Sigmoid colon (tissue), 6 donors: ENCODE measurements at regions not wholly inside any gene's neighbourhood (a gene's known extent, or its start where the extent isn't known, plus 50 kb on each side); places are given as distances from the start of the nearest gene placed in this dataset.

ENCODE experiments used
- DNase-seq: peaks from one replicate; pipeline ENCODE4 v3.0.0-alpha.2; 2019
- H3K27ac ChIP-seq, 4 donors: fragments of 200-600 bp; sonication (generic); one replicate each; pipeline ENCODE4 v1.5.1; 2016 to 2019; ENCODE audit warnings: mild to moderate bottlenecking in 1 of 4
- H3K27me3 ChIP-seq, 3 donors: fragments of 200-600 bp; sonication (generic); one replicate each; pipeline ENCODE4 v1.5.1; 2019; ENCODE audit warnings: mild to moderate bottlenecking in 1 of 3
- H3K36me3 ChIP-seq, 4 donors: fragments of 200-600 bp; sonication (generic); one replicate each; pipeline ENCODE4 v1.5.1; 2016 to 2019
- H3K4me1 ChIP-seq, 4 donors: fragments of 200-600 bp; sonication (generic); one replicate each; pipeline ENCODE4 v1.5.1; 2017 to 2019
- H3K4me3 ChIP-seq, 4 donors: fragments of 200-600 bp; sonication (generic); one replicate each; pipeline ENCODE4 v1.5.1; 2017 to 2019; ENCODE audit warnings: mild to moderate bottlenecking in 2 of 4, moderate library complexity in 1 of 4
- H3K9me3 ChIP-seq, 4 donors: fragments of 200-600 bp in 3 of 4; sonication (generic) in 3 of 4; one replicate each; pipeline versions ENCODE4 v1.5.1 to v1.6.1; 2013 to 2019
- EP300 ChIP-seq, 4 donors: sonication (generic); formaldehyde crosslinking; IDR thresholded peaks; one replicate each; pipeline ENCODE4 v1.6.1; 2017; ENCODE audit warnings: antibody characterized with exemption in 4 of 4
- POLR2A ChIP-seq, 2 donors: fragments of 450-650 bp; IDR thresholded peaks; one replicate each; pipeline ENCODE4 v1.6.1; 2016; ENCODE audit warnings: antibody characterized with exemption in 2 of 2, mild to moderate bottlenecking in 2 of 2, moderate library complexity in 2 of 2
- POLR2AphosphoS5 ChIP-seq, 4 donors: sonication (generic); formaldehyde crosslinking; IDR thresholded peaks; one replicate each; pipeline ENCODE4 v1.6.1; 2017; ENCODE audit warnings: antibody characterized with exemption in 4 of 4
- WGBS, 2 donors: extraction: QIAGEN DNeasy Blood & Tissue Kit; methylation state at CpG; one replicate each; pipeline ENCODE4 v1.1.7; 2013; 5-methylcytosine and 5-hydroxymethylcytosine counted together
- intact Hi-C: fragments of 100-400 bp; cut with DNase I; formaldehyde crosslinking; loops from one replicate; pipeline ENCODE4 v1.15.1; 2023
- TF ChIP-seq, protein P1 (sequence below), 4 experiments: fragments of 450-650 bp in 3 of 4; fragments of 200-600 bp in 1 of 4; IDR thresholded peaks; one replicate each; pipeline ENCODE4 v1.5.1; 2016 to 2019; ENCODE audit warnings: antibody characterized with exemption in 4 of 4, mild to moderate bottlenecking in 3 of 4, moderate library complexity in 2 of 4
- donor health status: healthy with polysubstance abuse.
- donor health status: healthy.

- Histone ChIP-seq H3K27ac (no peak overlapping the region), H3K27me3 (no peaks in the 10 kb centered on the region), H3K4me3 (no peak overlapping the region), H3K36me3 (no peaks in the 10 kb centered on the region), H3K4me1 (no peaks in the 10 kb centered on the region), H3K9me3 (no peaks in the 10 kb centered on the region)
- TF ChIP-seq POLR2AphosphoS5 (IDR thresholded peaks at IDR 0.05) (no peak), EP300 (IDR thresholded peaks at IDR 0.05) (no peak), POLR2A (IDR thresholded peaks at IDR 0.05) (no peak)
- TF ChIP-seq, protein P1, sequence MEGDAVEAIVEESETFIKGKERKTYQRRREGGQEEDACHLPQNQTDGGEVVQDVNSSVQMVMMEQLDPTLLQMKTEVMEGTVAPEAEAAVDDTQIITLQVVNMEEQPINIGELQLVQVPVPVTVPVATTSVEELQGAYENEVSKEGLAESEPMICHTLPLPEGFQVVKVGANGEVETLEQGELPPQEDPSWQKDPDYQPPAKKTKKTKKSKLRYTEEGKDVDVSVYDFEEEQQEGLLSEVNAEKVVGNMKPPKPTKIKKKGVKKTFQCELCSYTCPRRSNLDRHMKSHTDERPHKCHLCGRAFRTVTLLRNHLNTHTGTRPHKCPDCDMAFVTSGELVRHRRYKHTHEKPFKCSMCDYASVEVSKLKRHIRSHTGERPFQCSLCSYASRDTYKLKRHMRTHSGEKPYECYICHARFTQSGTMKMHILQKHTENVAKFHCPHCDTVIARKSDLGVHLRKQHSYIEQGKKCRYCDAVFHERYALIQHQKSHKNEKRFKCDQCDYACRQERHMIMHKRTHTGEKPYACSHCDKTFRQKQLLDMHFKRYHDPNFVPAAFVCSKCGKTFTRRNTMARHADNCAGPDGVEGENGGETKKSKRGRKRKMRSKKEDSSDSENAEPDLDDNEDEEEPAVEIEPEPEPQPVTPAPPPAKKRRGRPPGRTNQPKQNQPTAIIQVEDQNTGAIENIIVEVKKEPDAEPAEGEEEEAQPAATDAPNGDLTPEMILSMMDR (IDR thresholded peaks at IDR 0.05) = no peak
- intact Hi-C loops = no loop called here
- DNase-seq = no peak
- 67 to 80% methylated on average over 6 of the region's 6 CpGs for WGBS, 2 donors
Observed at GRCh38 chr2:163247156-163247846, 408.7 kb upstream of the KCNH7 start.

DNA sequence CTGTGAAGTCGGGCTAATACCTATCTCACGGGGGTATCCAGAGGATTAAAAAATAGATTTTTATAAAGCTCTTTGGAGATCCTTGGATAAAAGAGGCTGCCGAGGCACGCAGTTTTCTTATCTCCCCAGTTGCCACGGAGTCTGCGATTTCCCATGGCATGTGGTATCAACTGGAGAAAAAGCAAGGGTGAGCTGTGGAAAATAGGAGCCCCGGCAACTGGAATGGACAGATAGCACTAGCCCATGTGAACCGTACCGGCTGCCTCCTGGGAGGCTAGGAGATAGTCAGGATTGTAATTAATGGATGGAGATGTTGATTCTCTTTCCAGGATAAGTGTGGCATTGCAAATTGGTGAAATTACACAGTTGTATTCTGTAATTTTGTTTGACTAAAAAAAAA, 407.6 kb upstream of the KCNH7 start:
- TF ChIP-seq, protein P1 (IDR thresholded peaks at IDR 0.05) = no peak
- no peak for TF ChIP-seq EP300 (IDR thresholded peaks at IDR 0.05)
- TF ChIP-seq POLR2A (IDR thresholded peaks at IDR 0.05) = no peak
- TF ChIP-seq POLR2AphosphoS5 (IDR thresholded peaks at IDR 0.05) = no peak
- Histone ChIP-seq H3K9me3 (no peaks in the 10 kb centered on the region), H3K4me3 (no peak overlapping the region), H3K27me3 (no peaks in the 10 kb centered on the region), H3K27ac (no peak overlapping the region), H3K4me1 (no peaks in the 10 kb centered on the region), H3K36me3 (no peaks in the 10 kb centered on the region)
- WGBS, 2 donors = 86 to 89% methylated on average over 9 of the region's 9 CpGs
- no peak for DNase-seq
- intact Hi-C loops = no loop called here

GRCh38 chr2:163236553-163236952, 398.0 kb upstream of the KCNH7 start:
- H3K4me1 ChIP-seq = no peaks in the 10 kb centered on the region
- H3K4me3 ChIP-seq = no peak overlapping the region
- peaks cover 0 to 2% (median under 1%) of the 10 kb centered on the region in 4 donors for H3K9me3 ChIP-seq
- no peak for DNase-seq
- intact Hi-C loops = no loop called here
- H3K27ac ChIP-seq = no peak overlapping the region
- TF ChIP-seq POLR2AphosphoS5 (IDR thresholded peaks at IDR 0.05) = no peak
- no peak for TF ChIP-seq EP300 (IDR thresholded peaks at IDR 0.05)
- TF ChIP-seq POLR2A (IDR thresholded peaks at IDR 0.05) = no peak
- TF ChIP-seq, protein P1 (IDR thresholded peaks at IDR 0.05) = no peak
- no peaks in the 10 kb centered on the region for H3K27me3 ChIP-seq
- no peaks in the 10 kb centered on the region for H3K36me3 ChIP-seq

- Histone ChIP-seq H3K27ac (no peak overlapping the region), H3K4me1 (no peaks in the 10 kb centered on the region), H3K4me3 (no peak overlapping the region), H3K27me3 (no peaks in the 10 kb centered on the region), H3K36me3 (no peaks in the 10 kb centered on the region), H3K9me3 (no peaks in the 10 kb centered on the region)
- DNase-seq = no peak
- 87% methylated on average over 1 of the region's 1 CpG for WGBS, 2 donors
- intact Hi-C loops = no loop called here
- TF ChIP-seq, protein P1 (IDR thresholded peaks at IDR 0.05) = no peak
- TF ChIP-seq POLR2AphosphoS5 (IDR thresholded peaks at IDR 0.05) (no peak), POLR2A (IDR thresholded peaks at IDR 0.05) (no peak), EP300 (IDR thresholded peaks at IDR 0.05) (no peak)
Observed at GRCh38 chr2:163231666-163232065, 393.1 kb upstream of the KCNH7 start.

DNA sequence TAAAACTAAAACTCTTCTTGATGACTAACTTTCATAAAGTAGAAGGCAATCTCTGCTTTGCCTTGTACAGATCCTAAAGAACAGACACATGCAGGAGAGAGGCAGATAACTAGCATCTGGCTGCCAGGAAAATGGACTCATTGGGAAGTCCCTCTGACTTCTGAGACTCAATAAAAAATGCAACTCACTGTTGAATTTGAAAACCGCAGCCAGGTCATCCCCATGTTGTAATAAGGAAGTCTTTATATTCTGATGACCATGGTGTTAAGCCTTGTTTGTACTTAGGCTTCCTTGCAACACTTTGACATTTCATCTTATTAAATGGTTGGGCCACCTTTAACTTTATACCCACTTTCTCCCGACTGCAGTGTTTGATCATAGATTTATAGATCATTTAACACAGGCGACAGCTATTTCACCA, 375.1 kb upstream of the KCNH7 start:
- no peaks in the 10 kb centered on the region for H3K4me1 ChIP-seq
- no peak overlapping the region for H3K27ac ChIP-seq
- TF ChIP-seq EP300 (IDR thresholded peaks at IDR 0.05) = no peak
- no peak for TF ChIP-seq POLR2AphosphoS5 (IDR thresholded peaks at IDR 0.05)
- TF ChIP-seq, protein P1 (IDR thresholded peaks at IDR 0.05) = no peak
- TF ChIP-seq POLR2A (IDR thresholded peaks at IDR 0.05) = no peak
- no peak for DNase-seq
- no peaks in the 10 kb centered on the region for H3K36me3 ChIP-seq
- no peaks in the 10 kb centered on the region for H3K9me3 ChIP-seq
- no peaks in the 10 kb centered on the region for H3K27me3 ChIP-seq
- 42 to 76% methylated on average over 3 of the region's 3 CpGs for WGBS, 2 donors
- intact Hi-C loops = no loop called here
- H3K4me3 ChIP-seq = no peak overlapping the region
